H1 (cell line): ENCODE measurements at regions not wholly inside any gene's neighbourhood (a gene's known extent, or its start where the extent isn't known, plus 50 kb on each side); places are given as distances from the start of the nearest gene placed in this dataset.

Experiments
- CTCF ChIA-PET: fragments of 300-600 bp; sonication (Branson Sonifier 250); formaldehyde crosslinking; loops from one replicate; lab custom pipeline; 2021; ENCODE audit not compliant: partially characterized antibody; lab: Charles Lee
- POLR2A ChIA-PET: fragments of 300-600 bp; sonication (Branson Sonifier 250); formaldehyde crosslinking; loops from one replicate; lab custom pipeline; 2021; ENCODE audit warnings: inconsistent platforms; ENCODE audit not compliant: partially characterized antibody; lab: Charles Lee
- DNase-seq, 2 experiments: peaks; one replicate each; pipeline versions ENCODE4 v3.0.0 to v3.0.0-alpha.2; 2010 to 2022; ENCODE audit warnings: low spot score in 2 of 2, low read depth in 1 of 2, mixed read lengths in 1 of 2
- FAIRE-seq: peaks from 2 replicates; lab custom pipeline; 2011; peaks lifted over from hg19 to GRCh38; lab: Jason Lieb, UNC
- H2AFZ ChIP-seq: 2 replicates; pipeline ENCODE4 v1.8.1; 2012; ENCODE audit warnings: low read length, inconsistent platforms
- H2AK5ac ChIP-seq: 2 replicates; pipeline ENCODE4 v1.6.1; 2013; ENCODE audit warnings: low read depth, low read length
- H2BK120ac ChIP-seq: replicated peaks from 2 replicates; pipeline ENCODE3; 2013; ENCODE audit warnings: low read depth, low read length, inconsistent platforms
- H2BK12ac ChIP-seq: 2 replicates; pipeline ENCODE4 v1.6.1; 2013; ENCODE audit warnings: low read depth, low read length
- H2BK15ac ChIP-seq: 2 replicates; pipeline ENCODE4 v1.6.1; 2013; ENCODE audit warnings: low read length
- H2BK20ac ChIP-seq: 2 replicates; pipeline ENCODE4 v1.6.1; 2013; ENCODE audit warnings: low read length
- H2BK5ac ChIP-seq: 2 replicates; pipeline ENCODE4 v1.6.1; 2013; ENCODE audit warnings: low read depth, low read length
- H3K14ac ChIP-seq: 2 replicates; pipeline ENCODE4 v1.6.1; 2013; ENCODE audit warnings: inconsistent platforms; ENCODE audit not compliant: insufficient read length
- H3K18ac ChIP-seq: 2 replicates; pipeline ENCODE4 v1.6.1; 2013; ENCODE audit warnings: low read length; ENCODE audit errors: extremely low read depth
- H3K23ac ChIP-seq: 2 replicates; pipeline ENCODE4 v1.6.1; 2013; ENCODE audit warnings: inconsistent platforms; ENCODE audit not compliant: insufficient read length
- H3K23me2 ChIP-seq: 2 replicates; pipeline ENCODE4 v1.6.1; 2013; ENCODE audit warnings: low read depth, low read length
- H3K27ac ChIP-seq: 2 replicates; pipeline ENCODE4 v1.6.1; 2011; ENCODE audit warnings: low read depth, low read length, inconsistent platforms
- H3K27me3 ChIP-seq, 4 experiments: replicated peaks in 1 of 4; 1 replicate in 1 of 4; 2 replicates in 3 of 4; pipeline versions ENCODE4 v1.6.1 to v1.8.1; 2011 to 2013; ENCODE audit warnings: low read length in 3 of 4, mild to moderate bottlenecking in 3 of 4, inconsistent platforms in 2 of 4, mixed read lengths in 2 of 4, moderate library complexity in 1 of 4; ENCODE audit not compliant: control insufficient read depth in 3 of 4, insufficient read depth in 3 of 4; ENCODE audit errors: extremely low read depth in 1 of 4
- H3K36me3 ChIP-seq, 4 experiments: 2 replicates each; pipeline versions ENCODE4 v1.6.1 to v1.8.1; 2011 to 2013; ENCODE audit warnings: mild to moderate bottlenecking in 4 of 4, low read length in 3 of 4, moderate library complexity in 2 of 4, control low read depth in 1 of 4, inconsistent platforms in 1 of 4; ENCODE audit not compliant: insufficient read depth in 4 of 4, control insufficient read depth in 2 of 4
- H3K4ac ChIP-seq: replicated peaks from 2 replicates; pipeline ENCODE3; 2013; ENCODE audit warnings: low read length, low read depth, mixed read lengths, inconsistent platforms; ENCODE audit not compliant: insufficient read length
- H3K4me1 ChIP-seq, 4 experiments: replicated peaks in 1 of 4; 1 replicate in 1 of 4; 2 replicates in 3 of 4; pipeline versions ENCODE4 v1.6.1 to v1.8.1; 2011 to 2013; ENCODE audit warnings: low read length in 3 of 4, inconsistent platforms in 2 of 4, mixed read lengths in 1 of 4; ENCODE audit not compliant: insufficient read depth in 4 of 4, control insufficient read depth in 3 of 4
- H3K4me2 ChIP-seq, 2 experiments: 2 replicates each; pipeline versions ENCODE4 v1.6.1 to v1.8.1; 2011 to 2013; ENCODE audit warnings: low read depth in 2 of 2, low read length in 2 of 2, control low read depth in 1 of 2, inconsistent platforms in 1 of 2, mild to moderate bottlenecking in 1 of 2; ENCODE audit not compliant: insufficient read depth in 1 of 2
- H3K4me3 ChIP-seq, 4 experiments: fragments of 200-600, 300-600 bp in 1 of 4; sonication (generic), shearing (Covaris generic), sonication (Bioruptor Twin) in 1 of 4; 2 replicates each; pipeline versions ENCODE4 v1.5.1 to v1.8.1; 2011 to 2016; ENCODE audit warnings: low read length in 4 of 4, low read depth in 3 of 4, control low read depth in 2 of 4, inconsistent platforms in 2 of 4, mild to moderate bottlenecking in 2 of 4, mixed read lengths in 1 of 4, moderate library complexity in 1 of 4; ENCODE audit not compliant: insufficient read depth in 2 of 4; ENCODE audit errors: extremely low read depth in 1 of 4
- H3K56ac ChIP-seq: replicated peaks from 2 replicates; pipeline ENCODE3; 2013; ENCODE audit warnings: low read depth, mild to moderate bottlenecking, mixed read lengths, low read length, inconsistent platforms; ENCODE audit not compliant: insufficient read length
- H3K79me1 ChIP-seq: 2 replicates; pipeline ENCODE4 v1.6.1; 2013; ENCODE audit warnings: low read depth, low read length, control low read depth
- H3K79me2 ChIP-seq, 2 experiments: 2 replicates each; pipeline versions ENCODE4 v1.6.1 to v1.8.1; 2012 to 2013; ENCODE audit warnings: low read length in 2 of 2, mild to moderate bottlenecking in 2 of 2, inconsistent platforms in 1 of 2; ENCODE audit not compliant: insufficient read depth in 2 of 2, control insufficient read depth in 1 of 2
- H3K9ac ChIP-seq, 4 experiments: replicated peaks in 1 of 4; 1 replicate in 1 of 4; 2 replicates in 3 of 4; pipeline versions ENCODE4 v1.6.1 to v1.8.1; 2011 to 2013; ENCODE audit warnings: low read depth in 3 of 4, low read length in 3 of 4, control low read depth in 2 of 4, mild to moderate bottlenecking in 2 of 4, moderate library complexity in 2 of 4, inconsistent platforms in 1 of 4; ENCODE audit errors: extremely low read depth in 1 of 4
- H3K9me3 ChIP-seq, 2 experiments: 2 replicates each; pipeline versions ENCODE4 v1.6.1 to v1.8.1; 2012 to 2013; ENCODE audit warnings: mild to moderate bottlenecking in 2 of 2, moderate library complexity in 2 of 2, control low read depth in 1 of 2, inconsistent platforms in 1 of 2, low read depth in 1 of 2, low read length in 1 of 2, mixed read lengths in 1 of 2; ENCODE audit not compliant: insufficient read depth in 2 of 2
- H4K20me1 ChIP-seq, 2 experiments: replicated peaks in 1 of 2; 2 replicates each; pipeline versions ENCODE3 to v1.8.1; 2011 to 2013; ENCODE audit warnings: inconsistent platforms in 2 of 2, low read length in 2 of 2, mild to moderate bottlenecking in 1 of 2; ENCODE audit not compliant: insufficient read depth in 2 of 2, control insufficient read depth in 1 of 2
- H4K5ac ChIP-seq: 2 replicates; pipeline ENCODE4 v1.6.1; 2013; ENCODE audit warnings: low read length, low read depth, mixed read lengths, inconsistent platforms; ENCODE audit not compliant: insufficient read length
- H4K8ac ChIP-seq: 2 replicates; pipeline ENCODE4 v1.8.0; 2013; ENCODE audit warnings: mild to moderate bottlenecking, moderate library complexity, low read length, inconsistent platforms; ENCODE audit not compliant: insufficient read depth; ENCODE audit errors: extremely low read depth
- H4K91ac ChIP-seq: replicated peaks from 2 replicates; pipeline ENCODE3; 2013; ENCODE audit warnings: low read length, mixed read lengths, inconsistent platforms; ENCODE audit not compliant: insufficient read length
- CBX8 ChIP-seq: fragments of 300-800, 300-1000 bp; sonication (generic); IDR thresholded peaks from 2 replicates; pipeline ENCODE4 v1.7.1; 2016; ENCODE audit warnings: low read depth, low read length, borderline replicate concordance
- HDAC2 ChIP-seq, 2 experiments: fragments of 300-600 bp in 1 of 2; sonication (generic) in 1 of 2; IDR thresholded peaks; 2 replicates each; pipeline ENCODE4 v1.6.1; 2011 to 2012; ENCODE audit warnings: low read depth in 2 of 2, low read length in 2 of 2, mild to moderate bottlenecking in 2 of 2, moderate library complexity in 2 of 2, borderline replicate concordance in 1 of 2, inconsistent platforms in 1 of 2
- NANOG ChIP-seq: IDR thresholded peaks from 2 replicates; pipeline ENCODE4 v1.6.1; 2011; ENCODE audit warnings: low read length, low read depth, mild to moderate bottlenecking, inconsistent platforms; ENCODE audit not compliant: insufficient read depth, poor library complexity, severe bottlenecking
- RAD21 ChIP-seq, 2 experiments: IDR thresholded peaks in 1 of 2; conservative IDR thresholded peaks in 1 of 2; 2 replicates each; pipeline ENCODE4 v1.6.1; 2011; ENCODE audit warnings: low read depth in 2 of 2, low read length in 2 of 2, improper control_type of control experiment in 1 of 2, inconsistent platforms in 1 of 2, mild to moderate bottlenecking in 1 of 2, moderate library complexity in 1 of 2
- RBBP5 ChIP-seq: IDR thresholded peaks from 2 replicates; pipeline ENCODE4 v1.7.1; 2012; ENCODE audit warnings: low read depth, mild to moderate bottlenecking, inconsistent platforms, low read length, moderate library complexity, borderline replicate concordance
- SUZ12 ChIP-seq: fragments of 200-600 bp; sonication (generic); IDR thresholded peaks from 2 replicates; pipeline ENCODE4 v1.6.1; 2012; ENCODE audit warnings: mild to moderate bottlenecking, inconsistent platforms, low read length, moderate library complexity, mixed read lengths
- TBP ChIP-seq: IDR thresholded peaks from 2 replicates; pipeline ENCODE4 v1.6.1; 2011; ENCODE audit warnings: low read depth, low read length, improper control_type of control experiment
- TCF12 ChIP-seq: IDR thresholded peaks from 2 replicates; pipeline ENCODE4 v1.6.1; 2011; ENCODE audit warnings: low read depth, mild to moderate bottlenecking, low read length
- WGBS, 2 experiments: shearing (Covaris generic) in 1 of 2; methylation state at CpG; one replicate each; pipeline versions ENCODE4 v1.1.6 to v1.1.7; 2013 to 2015; ENCODE audit warnings: low lambda C conversion rate in 2 of 2, mixed read lengths in 2 of 2, inconsistent platforms in 1 of 2, low coverage in 1 of 2, missing lambda C conversion rate in 1 of 2; ENCODE audit not compliant: insufficient replicate concordance in 2 of 2, insufficient coverage in 1 of 2, insufficient read length in 1 of 2; ENCODE audit errors: extremely low coverage in 1 of 2, missing lambda C conversion rate in 1 of 2; 5-methylcytosine and 5-hydroxymethylcytosine counted together
- TF ChIP-seq, protein P1 (sequence below), 3 experiments: IDR thresholded peaks; 1 replicate in 2 of 3; 2 replicates in 1 of 3; pipeline versions ENCODE4 v1.5.1 to v1.6.1; 2011; ENCODE audit warnings: low read length in 3 of 3, mild to moderate bottlenecking in 3 of 3, inconsistent platforms in 2 of 3, low read depth in 1 of 3, moderate library complexity in 1 of 3; ENCODE audit not compliant: insufficient read depth in 1 of 3; ENCODE audit errors: control extremely low read depth in 1 of 3

DNA sequence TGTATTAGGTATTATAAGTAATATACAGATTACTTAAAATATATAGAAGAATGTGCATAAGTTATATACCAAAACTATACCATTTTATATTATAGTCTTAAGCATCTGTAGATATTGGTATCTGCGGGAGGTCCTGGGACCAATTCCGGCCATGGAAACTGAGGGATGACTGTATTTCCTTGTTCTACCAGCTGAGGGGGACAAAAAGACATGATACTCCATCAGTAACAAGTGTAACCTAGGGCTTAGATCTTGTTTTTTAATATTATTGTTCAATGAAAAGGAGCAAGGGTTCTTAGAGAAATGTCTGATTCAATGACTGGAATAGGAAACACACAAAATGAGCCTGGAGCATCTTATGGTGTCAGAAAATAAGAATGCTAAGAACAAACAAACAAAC, 752.5 kb downstream of the CCSER2 start:
- DNase-seq (no peak), FAIRE-seq (no peak)
- no peak overlapping the region for H2AFZ ChIP-seq
- no peaks in the 10 kb centered on the region for H3K79me2 ChIP-seq
- H2AK5ac ChIP-seq, result no peak overlapping the region
- H3K27me3 ChIP-seq, result no peaks in the 10 kb centered on the region
- no peaks in the 10 kb centered on the region for H4K20me1 ChIP-seq
- no peaks in the 10 kb centered on the region for H3K4me1 ChIP-seq
- no peak overlapping the region for H2BK15ac ChIP-seq
- no peaks in the 10 kb centered on the region for H3K79me1 ChIP-seq
- H3K4me3 ChIP-seq, result no peak overlapping the region
- no peak overlapping the region for H3K4me2 ChIP-seq
- WGBS, 2 experiments, result 94% methylated on average over 2 of the region's 2 CpGs; no CpG with 5 or more reads in 1 of the 2 experiments
- H4K91ac ChIP-seq, result no peak overlapping the region
- no peak overlapping the region for H2BK120ac ChIP-seq
- H3K27ac ChIP-seq, result no peak overlapping the region
- no peak overlapping the region for H2BK12ac ChIP-seq
- H3K56ac ChIP-seq, result no peak overlapping the region
- TF ChIP-seq CBX8 (no peak), HDAC2 (IDR thresholded peaks at IDR 0.05; ENCODE audit: borderline replicate concordance in 1 of 2, low read depth in 2 of 2, low read length in 2 of 2) (no peak), RAD21 (IDR thresholded peaks at IDR 0.05 in 1 of 2, conservative IDR thresholded peaks at IDR 0.05 in 1 of 2; ENCODE audit: low read depth in 2 of 2, low read length in 2 of 2) (peak; percentile 24 to 35; a peak in 3 of 4 replicates), RBBP5 (no peak), TCF12 (no peak), SUZ12 (no peak), NANOG (no peak), TBP (no peak)
- TF ChIP-seq, protein P1, sequence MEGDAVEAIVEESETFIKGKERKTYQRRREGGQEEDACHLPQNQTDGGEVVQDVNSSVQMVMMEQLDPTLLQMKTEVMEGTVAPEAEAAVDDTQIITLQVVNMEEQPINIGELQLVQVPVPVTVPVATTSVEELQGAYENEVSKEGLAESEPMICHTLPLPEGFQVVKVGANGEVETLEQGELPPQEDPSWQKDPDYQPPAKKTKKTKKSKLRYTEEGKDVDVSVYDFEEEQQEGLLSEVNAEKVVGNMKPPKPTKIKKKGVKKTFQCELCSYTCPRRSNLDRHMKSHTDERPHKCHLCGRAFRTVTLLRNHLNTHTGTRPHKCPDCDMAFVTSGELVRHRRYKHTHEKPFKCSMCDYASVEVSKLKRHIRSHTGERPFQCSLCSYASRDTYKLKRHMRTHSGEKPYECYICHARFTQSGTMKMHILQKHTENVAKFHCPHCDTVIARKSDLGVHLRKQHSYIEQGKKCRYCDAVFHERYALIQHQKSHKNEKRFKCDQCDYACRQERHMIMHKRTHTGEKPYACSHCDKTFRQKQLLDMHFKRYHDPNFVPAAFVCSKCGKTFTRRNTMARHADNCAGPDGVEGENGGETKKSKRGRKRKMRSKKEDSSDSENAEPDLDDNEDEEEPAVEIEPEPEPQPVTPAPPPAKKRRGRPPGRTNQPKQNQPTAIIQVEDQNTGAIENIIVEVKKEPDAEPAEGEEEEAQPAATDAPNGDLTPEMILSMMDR (IDR thresholded peaks at IDR 0.05; ENCODE audit: control extremely low read depth in 1 of 3, insufficient read depth in 1 of 3, low read depth in 1 of 3, low read length in 3 of 3), result peak in 1 of 3 experiments; percentile 8; a peak in 1 of 4 replicates
- no peak overlapping the region for H3K9ac ChIP-seq
- H4K8ac ChIP-seq, result no peak overlapping the region
- ChIA-PET CTCF (no interaction called here), POLR2A (no interaction called here)
- H2BK5ac ChIP-seq, result no peak overlapping the region
- H3K9me3 ChIP-seq, result no peaks in the 10 kb centered on the region
- no peak overlapping the region for H3K14ac ChIP-seq
- no peak overlapping the region for H3K18ac ChIP-seq
- no peak overlapping the region for H4K5ac ChIP-seq
- no peak overlapping the region for H3K4ac ChIP-seq
- no peak overlapping the region for H2BK20ac ChIP-seq
- no peaks in the 10 kb centered on the region for H3K23me2 ChIP-seq
- no peak overlapping the region for H3K23ac ChIP-seq
- H3K36me3 ChIP-seq, result no peaks in the 10 kb centered on the region
